Tibial artery (tissue), 4 donors: ENCODE measurements at regions not wholly inside any gene's neighbourhood (a gene's known extent, or its start where the extent isn't known, plus 50 kb on each side); places are given as distances from the start of the nearest gene placed in this dataset.
"Not testable (repeated sequence)": the region's sequence is repeated elsewhere in the genome, so short reads cannot be mapped to it uniquely, and the experiment has no call there.

Source experiments
- DNase-seq, 2 donors: peaks; one replicate each; pipeline ENCODE4 v3.0.0-alpha.2; 2019
- H3K27ac ChIP-seq, 2 donors: fragments of 200-600 bp; sonication (generic) in 1 of 2; 1 replicate in 1 of 2; 2 replicates in 1 of 2; pipeline ENCODE4 v1.5.1; 2018 to 2019; ENCODE audit warnings: mild to moderate bottlenecking in 1 of 2
- H3K27me3 ChIP-seq, 2 donors: fragments of 200-600 bp; sonication (generic) in 1 of 2; one replicate each; pipeline versions ENCODE4 v1.5.1 to v1.6.0; 2016 to 2019
- H3K36me3 ChIP-seq, 3 donors: fragments of 200-600 bp; sonication (generic) in 2 of 3; one replicate each; pipeline ENCODE4 v1.5.1; 2016 to 2019; ENCODE audit warnings: mild to moderate bottlenecking in 2 of 3
- H3K4me1 ChIP-seq, 4 donors: fragments of 200-600 bp; sonication (generic) in 2 of 4; 1 replicate in 3 of 4; 2 replicates in 1 of 4; pipeline ENCODE4 v1.5.1; 2016 to 2019
- H3K4me3 ChIP-seq, 2 donors: fragments of 200-600 bp; sonication (generic) in 1 of 2; 1 replicate in 1 of 2; 2 replicates in 1 of 2; pipeline ENCODE4 v1.5.1; 2018 to 2019; ENCODE audit warnings: mild to moderate bottlenecking in 2 of 2
- H3K9me3 ChIP-seq, 3 donors: fragments of 200-600 bp; sonication (generic) in 1 of 3; one replicate each; pipeline ENCODE4 v1.5.1; 2016 to 2019
- intact Hi-C: fragments of 100-400 bp; cut with DNase I; formaldehyde crosslinking; loops from one replicate; pipeline ENCODE4 v1.15.0; 2023; ENCODE audit warnings: low total_unique reads
- TF ChIP-seq, protein P1 (sequence below), 2 experiments: fragments of 200-600 bp in 1 of 2; fragments of 450-650 bp in 1 of 2; IDR thresholded peaks; one replicate each; pipeline ENCODE4 v1.5.1; 2017 to 2019; ENCODE audit warnings: antibody characterized with exemption in 2 of 2, mild to moderate bottlenecking in 1 of 2, moderate library complexity in 1 of 2

DNA sequence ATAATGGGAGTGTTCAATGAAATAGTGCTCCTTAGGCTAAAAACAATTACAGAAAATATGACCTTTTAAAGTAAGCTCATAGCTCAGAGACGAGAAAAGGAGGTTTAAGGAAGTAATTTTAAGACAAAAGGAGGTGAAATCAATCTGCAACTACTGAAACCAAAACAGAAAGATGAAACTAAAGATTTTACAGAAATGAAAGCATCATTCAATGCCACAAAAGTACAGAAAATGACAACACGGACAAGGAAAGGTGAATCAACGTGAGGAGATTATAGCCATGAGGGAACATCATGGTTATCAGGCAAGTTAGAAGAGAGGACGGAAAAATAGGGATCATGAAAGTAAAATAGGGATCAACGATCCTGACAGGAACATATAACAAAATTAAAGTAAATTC is 745.2 kb downstream of the PCDH17 start:
- no peaks in the 10 kb centered on the region for H3K9me3 ChIP-seq
- no peaks in the 10 kb centered on the region for H3K4me1 ChIP-seq

DNA sequence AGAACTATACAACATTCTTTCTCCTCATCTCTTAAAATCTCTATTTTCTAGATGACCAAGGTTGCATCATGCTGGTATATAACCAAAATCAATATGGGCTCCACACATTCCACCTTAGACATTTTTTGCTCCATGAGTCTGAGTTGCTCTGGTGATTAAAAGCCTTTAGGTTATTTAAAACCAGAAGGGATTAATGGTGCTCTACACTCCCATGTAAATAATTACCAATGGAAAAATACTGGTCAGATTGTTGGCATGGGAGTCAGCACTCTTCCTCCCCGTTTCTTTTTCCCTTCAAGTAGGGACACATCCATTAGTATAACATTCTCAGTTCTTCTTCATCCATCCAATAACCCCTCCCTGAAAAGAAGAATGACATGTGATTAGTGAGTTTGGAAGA is 747.7 kb downstream of the PCDH17 start:
- Histone ChIP-seq H3K4me1 (no peaks in the 10 kb centered on the region), H3K27ac (no peak overlapping the region), H3K36me3 (no peaks in the 10 kb centered on the region), H3K9me3 (no peaks in the 10 kb centered on the region), H3K27me3 (no peaks in the 10 kb centered on the region), H3K4me3 (no peak overlapping the region)
- TF ChIP-seq, protein P1, sequence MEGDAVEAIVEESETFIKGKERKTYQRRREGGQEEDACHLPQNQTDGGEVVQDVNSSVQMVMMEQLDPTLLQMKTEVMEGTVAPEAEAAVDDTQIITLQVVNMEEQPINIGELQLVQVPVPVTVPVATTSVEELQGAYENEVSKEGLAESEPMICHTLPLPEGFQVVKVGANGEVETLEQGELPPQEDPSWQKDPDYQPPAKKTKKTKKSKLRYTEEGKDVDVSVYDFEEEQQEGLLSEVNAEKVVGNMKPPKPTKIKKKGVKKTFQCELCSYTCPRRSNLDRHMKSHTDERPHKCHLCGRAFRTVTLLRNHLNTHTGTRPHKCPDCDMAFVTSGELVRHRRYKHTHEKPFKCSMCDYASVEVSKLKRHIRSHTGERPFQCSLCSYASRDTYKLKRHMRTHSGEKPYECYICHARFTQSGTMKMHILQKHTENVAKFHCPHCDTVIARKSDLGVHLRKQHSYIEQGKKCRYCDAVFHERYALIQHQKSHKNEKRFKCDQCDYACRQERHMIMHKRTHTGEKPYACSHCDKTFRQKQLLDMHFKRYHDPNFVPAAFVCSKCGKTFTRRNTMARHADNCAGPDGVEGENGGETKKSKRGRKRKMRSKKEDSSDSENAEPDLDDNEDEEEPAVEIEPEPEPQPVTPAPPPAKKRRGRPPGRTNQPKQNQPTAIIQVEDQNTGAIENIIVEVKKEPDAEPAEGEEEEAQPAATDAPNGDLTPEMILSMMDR (IDR thresholded peaks at IDR 0.05): no peak
- DNase-seq: no peak
- intact Hi-C loops: no loop called here

More for the DNA sequence above, 745.2 kb downstream of the PCDH17 start:
- TF ChIP-seq, protein P1 (IDR thresholded peaks at IDR 0.05): no peak
- DNase-seq: no peak
- intact Hi-C loops: no loop called here
- Histone ChIP-seq H3K27ac (no peak overlapping the region), H3K4me3 (no peak overlapping the region), H3K27me3 (no peaks in the 10 kb centered on the region), H3K36me3 (no peaks in the 10 kb centered on the region)

DNA sequence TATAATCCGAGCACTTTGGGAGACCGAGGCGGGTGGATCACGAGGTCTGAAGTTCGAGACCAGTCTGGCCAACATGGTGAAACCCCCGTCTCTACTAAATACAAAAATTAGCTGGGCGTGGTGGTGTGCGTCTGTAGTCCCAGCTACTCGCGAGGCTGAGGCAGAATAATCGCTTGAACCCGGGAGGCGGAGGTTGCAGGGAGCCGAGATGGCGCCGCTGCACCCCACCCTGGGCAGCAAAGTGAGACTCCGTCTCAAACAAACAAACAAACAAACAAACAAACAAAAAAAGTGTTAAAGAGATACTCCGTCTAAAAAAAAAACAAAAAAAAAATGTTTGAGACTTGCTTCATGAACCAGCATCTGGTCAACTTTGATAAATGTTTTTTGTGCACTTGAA is 753.8 kb downstream of the PCDH17 start:
- H3K27ac ChIP-seq, DNase-seq, intact Hi-C loops, H3K4me1 ChIP-seq, H3K9me3 ChIP-seq, H3K36me3 ChIP-seq, H3K27me3 ChIP-seq, H3K4me3 ChIP-seq: not testable (repeated sequence)

DNA sequence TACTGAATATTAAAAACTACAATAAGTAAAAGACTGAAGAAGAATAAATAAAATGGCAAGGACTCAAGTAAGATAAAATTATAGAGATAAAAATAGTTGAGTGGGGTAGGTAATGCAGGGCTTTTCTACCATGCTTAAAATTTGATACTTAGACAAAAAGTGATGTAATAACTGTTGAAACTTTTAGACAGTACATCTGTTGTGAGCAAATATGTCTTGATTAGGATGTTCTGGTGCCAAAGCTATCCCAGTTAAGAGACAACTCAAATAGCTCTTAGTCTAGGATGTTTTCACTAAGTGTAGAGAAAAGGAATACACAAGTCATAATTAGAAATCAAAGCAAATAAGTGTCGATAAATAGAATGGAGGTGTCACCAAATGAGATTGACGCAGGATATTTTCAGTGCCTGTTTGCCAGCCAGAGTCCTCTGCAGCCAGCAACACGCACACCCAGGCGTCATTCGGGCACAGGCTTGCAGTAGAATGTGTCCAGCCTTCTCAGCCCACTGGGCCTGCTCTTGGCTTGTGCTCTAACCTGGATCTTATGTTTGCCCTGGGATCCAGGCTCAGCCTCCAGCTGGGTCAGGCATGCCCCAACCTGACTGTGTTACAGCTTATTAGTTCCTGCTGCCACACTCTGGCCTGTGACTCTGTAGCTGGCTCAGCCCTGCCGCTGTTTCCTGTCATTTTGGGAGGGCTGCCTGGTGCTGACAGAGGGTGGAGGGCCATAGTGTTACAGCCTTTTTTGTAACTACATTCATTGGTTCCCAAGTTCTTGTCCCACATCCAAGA is 766.2 kb downstream of the PCDH17 start:
- DNase-seq: no peak
- H3K4me1 ChIP-seq: no peaks in the 10 kb centered on the region
- H3K27ac ChIP-seq: no peak overlapping the region
- H3K36me3 ChIP-seq: no peaks in the 10 kb centered on the region
- TF ChIP-seq, protein P1 (IDR thresholded peaks at IDR 0.05): no peak
- H3K27me3 ChIP-seq: no peaks in the 10 kb centered on the region
- H3K4me3 ChIP-seq: no peak overlapping the region
- H3K9me3 ChIP-seq: peaks cover 0 to 4% (median 3%) of the 10 kb centered on the region in 3 donors
- intact Hi-C loops: no loop called here

- no peak overlapping the region for H3K4me3 ChIP-seq
- H3K9me3 ChIP-seq: peaks cover 0 to 11% (median 3%) of the 10 kb centered on the region in 3 donors
- no peaks in the 10 kb centered on the region for H3K36me3 ChIP-seq
- H3K27ac ChIP-seq: no peak overlapping the region
- no peak for DNase-seq
- intact Hi-C loops: no loop called here
- no peaks in the 10 kb centered on the region for H3K27me3 ChIP-seq
- TF ChIP-seq, protein P1 (IDR thresholded peaks at IDR 0.05): no peak
- no peaks in the 10 kb centered on the region for H3K4me1 ChIP-seq
These were observed 767.7 kb downstream of the PCDH17 start for GRCh38 chr13:58399263-58399662.

DNA sequence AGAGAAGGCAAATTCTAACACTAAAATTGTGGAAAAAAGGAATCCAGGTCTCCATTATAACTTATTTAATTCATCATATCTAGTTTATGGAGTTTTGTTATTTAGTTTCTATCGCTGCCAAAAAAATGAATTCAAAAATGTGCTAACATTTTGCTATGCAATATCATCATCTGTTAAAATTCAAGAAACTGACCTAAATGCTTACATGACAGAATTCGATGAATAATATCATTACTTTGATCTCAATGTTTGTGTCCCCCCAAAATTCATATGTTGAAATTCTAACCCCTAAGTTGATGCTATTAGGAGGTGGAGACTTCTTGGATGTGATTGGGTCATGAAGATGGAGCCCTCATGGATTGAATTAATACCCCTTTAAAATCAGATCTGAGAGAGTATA is 775.0 kb downstream of the PCDH17 start:
- intact Hi-C loops: no loop called here
- Histone ChIP-seq H3K27ac (no peak overlapping the region), H3K4me1 (no peaks in the 10 kb centered on the region), H3K36me3 (no peaks in the 10 kb centered on the region), H3K9me3 (peaks cover 0 to 8% (median 3%) of the 10 kb centered on the region in 3 donors), H3K27me3 (no peaks in the 10 kb centered on the region), H3K4me3 (no peak overlapping the region)
- TF ChIP-seq, protein P1 (IDR thresholded peaks at IDR 0.05): no peak
- DNase-seq: no peak
